ENCODE measurements at regions not wholly inside any gene's neighbourhood (a gene's known extent, or its start where the extent isn't known, plus 50 kb on each side); places are given as distances from the start of the nearest gene placed in this dataset.
"Not testable (repeated sequence)": the region's sequence is repeated elsewhere in the genome, so short reads cannot be mapped to it uniquely, and the experiment has no call there.

GRCh38 chr14:30072454-30072853, 144.8 kb upstream of the PRKD1 start:
- not testable (repeated sequence) for TF ChIP-seq CTCF (IDR thresholded peaks at IDR 0.05); ZFX (IDR thresholded peaks at IDR 0.05; ENCODE audit: borderline replicate concordance)
